ENCODE measurements at regions not wholly inside any gene's neighbourhood (a gene's known extent, or its start where the extent isn't known, plus 50 kb on each side); places are given as distances from the start of the nearest gene placed in this dataset.
"Not testable (repeated sequence)": the region's sequence is repeated elsewhere in the genome, so short reads cannot be mapped to it uniquely, and the experiment has no call there.

DNA sequence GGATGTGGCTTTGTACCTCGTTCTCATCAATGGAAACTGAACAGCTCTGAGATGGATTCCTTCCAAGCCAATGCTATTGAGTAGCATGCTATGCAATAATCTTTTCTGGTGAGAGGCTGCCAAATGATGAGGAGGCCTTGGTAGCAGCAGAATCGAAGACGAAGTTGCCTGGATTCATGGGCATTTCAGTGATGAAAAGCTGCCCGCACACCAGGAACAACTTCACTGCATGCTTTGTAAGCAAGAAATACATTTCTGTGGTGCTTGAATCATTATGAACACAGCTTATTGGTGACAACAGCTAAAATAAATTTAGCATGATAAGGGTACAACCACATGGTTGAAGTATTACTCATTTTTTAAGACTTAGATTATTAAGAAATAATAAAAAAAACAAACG lies 246.8 kb upstream of the ROBO1 start:
- FAIRE-seq = no peak

- FAIRE-seq = no peak
Measured at GRCh38 chr3:80010021-80010571, 242.3 kb upstream of the ROBO1 start.

- FAIRE-seq = no peak
Measured at GRCh38 chr3:80007522-80007921, 239.7 kb upstream of the ROBO1 start.

GRCh38 chr3:80006315-80006714 lies 238.5 kb upstream of the ROBO1 start:
- FAIRE-seq = no peak

DNA sequence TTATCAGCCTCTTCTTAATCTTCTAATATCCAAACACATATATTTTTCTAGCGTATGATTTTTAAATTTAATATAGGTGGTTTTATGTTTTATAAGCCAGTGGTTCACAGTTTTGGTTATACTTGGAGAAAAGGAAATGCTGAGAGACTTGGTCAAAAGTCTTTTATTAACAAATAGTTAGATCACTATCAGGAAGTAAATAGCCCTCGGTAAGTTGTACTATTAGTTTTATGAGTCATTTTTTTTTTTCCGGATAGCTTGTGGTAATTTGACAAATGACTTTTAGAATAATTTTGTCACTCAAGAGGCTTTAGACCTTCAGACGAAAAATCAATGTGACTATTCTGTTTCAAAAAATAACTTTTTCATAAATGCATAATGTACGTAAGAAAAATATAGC lies 232.2 kb upstream of the ROBO1 start:
- no peak for FAIRE-seq

DNA sequence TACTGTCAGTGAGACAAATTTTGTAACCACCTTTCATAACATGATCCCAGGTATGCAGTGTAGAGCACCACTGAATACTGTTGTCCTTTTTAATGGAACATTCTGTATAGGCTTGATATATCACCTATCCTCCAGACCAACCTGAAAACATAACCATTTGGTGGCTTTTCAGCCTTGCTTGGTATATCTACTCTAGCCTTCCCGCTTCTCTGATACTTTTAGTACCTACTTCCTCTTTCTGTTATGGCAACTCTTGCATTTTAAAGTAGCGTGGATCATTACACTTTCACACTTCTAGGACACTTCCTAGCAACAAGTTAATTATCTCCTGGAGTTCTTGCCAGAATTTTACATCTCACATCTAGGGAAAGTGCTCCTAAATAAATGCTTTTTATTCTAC lies 226.6 kb upstream of the ROBO1 start:
- no peak for FAIRE-seq

DNA sequence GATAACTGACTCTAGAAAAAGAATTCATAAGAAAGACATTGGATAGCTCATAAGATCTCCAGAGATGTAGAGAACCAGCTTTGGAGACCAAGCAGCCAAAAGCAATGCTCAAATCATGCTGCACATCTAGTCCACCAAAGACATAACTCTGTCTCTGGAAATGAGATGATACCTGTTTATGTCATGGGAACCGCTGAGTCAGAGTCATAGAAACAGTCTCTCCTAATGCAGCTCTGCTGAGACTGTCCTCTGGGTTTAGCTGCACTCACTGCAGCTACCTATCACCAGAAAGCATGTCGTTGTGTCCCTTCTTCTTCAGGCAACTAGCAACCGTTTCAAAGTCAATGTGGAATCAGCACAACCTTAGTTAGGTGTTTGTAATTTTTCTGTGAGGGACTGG lies 218.5 kb upstream of the ROBO1 start:
- FAIRE-seq = no peak

DNA sequence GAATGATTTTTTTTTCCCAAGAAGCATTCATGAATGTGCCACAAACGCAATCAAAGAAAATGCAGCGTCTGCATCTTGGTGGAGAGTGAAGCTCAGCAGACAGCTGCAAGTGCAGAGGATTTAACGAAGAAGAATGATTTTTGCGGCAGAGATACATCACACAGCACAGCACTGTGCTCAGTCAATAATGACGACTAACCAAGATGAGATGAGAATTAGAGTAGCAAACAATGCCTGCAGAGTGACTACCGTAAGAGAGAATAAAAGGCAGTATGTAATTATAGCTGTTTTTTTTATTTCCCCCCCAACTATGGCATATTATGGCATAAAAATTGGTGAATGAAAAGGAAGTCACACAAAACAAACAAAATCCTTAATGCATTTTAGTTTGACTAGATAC lies 218.0 kb upstream of the ROBO1 start:
- FAIRE-seq = no peak

- no peak for FAIRE-seq
Measured at GRCh38 chr3:79983118-79983517, 215.3 kb upstream of the ROBO1 start.

DNA sequence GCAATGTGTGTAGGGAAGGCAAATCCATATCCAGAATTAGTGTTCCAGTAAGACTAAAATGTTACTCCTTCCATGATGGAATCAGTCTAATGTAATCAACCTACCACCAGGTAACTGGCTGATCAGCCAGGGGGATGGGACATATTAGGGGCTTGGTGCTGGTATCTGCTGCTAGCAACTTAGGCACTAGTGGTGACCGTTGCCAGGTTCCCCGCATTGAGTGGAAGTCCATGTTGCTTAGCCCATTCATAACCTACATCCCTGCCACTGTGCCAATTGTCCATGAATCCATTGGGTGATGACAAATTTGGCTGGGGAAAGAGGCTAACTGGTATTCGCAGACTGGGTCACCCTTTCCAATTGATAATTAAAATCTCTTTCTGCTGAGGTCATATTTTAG lies 212.2 kb upstream of the ROBO1 start:
- no peak for FAIRE-seq

GRCh38 chr3:79976466-79976865 lies 208.7 kb upstream of the ROBO1 start:
- no peak for FAIRE-seq

DNA sequence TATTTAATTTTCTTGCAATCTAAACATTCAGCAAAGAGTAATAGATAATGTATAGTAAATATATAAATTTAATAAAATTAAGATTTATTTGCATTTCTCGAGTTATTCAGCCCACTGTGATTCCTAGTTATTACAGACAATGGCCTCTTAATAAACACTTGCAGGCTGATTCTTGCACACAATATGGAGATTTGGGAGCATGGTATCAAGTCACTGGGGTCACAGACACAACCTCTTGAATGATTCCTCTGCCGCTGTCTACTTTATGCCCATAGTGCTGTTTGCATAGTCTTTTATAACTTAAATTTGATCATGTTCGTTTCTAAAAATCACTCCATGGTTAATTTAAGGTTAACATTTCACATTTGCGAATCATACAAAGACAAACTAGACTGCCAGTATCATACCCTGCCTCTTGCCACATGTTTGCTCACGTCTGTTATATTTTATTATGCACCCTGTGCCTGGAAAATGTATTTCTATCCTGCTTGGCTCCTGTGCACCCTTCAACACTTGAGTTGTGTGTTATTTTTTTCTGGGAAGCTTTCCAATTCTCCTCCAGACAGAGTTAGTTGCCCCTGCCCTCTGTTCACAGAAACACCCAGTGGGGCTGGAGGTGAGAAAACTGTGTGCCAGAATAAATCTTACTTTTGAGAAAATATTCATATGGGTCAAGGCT lies 206.3 kb upstream of the ROBO1 start:
- FAIRE-seq = no peak

DNA sequence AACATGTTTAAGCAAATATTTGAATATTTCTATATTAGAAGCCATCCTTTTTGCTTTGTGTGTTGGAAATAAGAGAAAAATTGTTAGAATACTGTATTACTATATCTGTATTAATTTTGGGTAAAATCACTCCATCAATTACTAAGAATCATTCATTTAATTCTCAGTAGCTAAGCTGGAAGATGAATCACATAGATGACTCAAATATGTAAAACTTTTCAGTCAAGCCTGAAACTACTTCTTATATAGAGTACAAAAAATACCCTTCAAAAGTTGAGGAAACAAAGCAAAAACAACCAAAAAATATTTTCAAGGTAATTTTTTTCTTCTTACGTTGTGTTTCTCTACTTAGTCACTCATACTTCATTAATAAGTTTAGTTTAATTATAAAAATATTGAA lies 205.7 kb upstream of the ROBO1 start:
- no peak for FAIRE-seq

- FAIRE-seq = no peak
Measured at GRCh38 chr3:79968418-79968817, 200.6 kb upstream of the ROBO1 start.

GRCh38 chr3:79960594-79960993 lies 192.8 kb upstream of the ROBO1 start:
- no peak for FAIRE-seq

- FAIRE-seq = no peak
Measured at GRCh38 chr3:79957066-79957465, 189.3 kb upstream of the ROBO1 start.

DNA sequence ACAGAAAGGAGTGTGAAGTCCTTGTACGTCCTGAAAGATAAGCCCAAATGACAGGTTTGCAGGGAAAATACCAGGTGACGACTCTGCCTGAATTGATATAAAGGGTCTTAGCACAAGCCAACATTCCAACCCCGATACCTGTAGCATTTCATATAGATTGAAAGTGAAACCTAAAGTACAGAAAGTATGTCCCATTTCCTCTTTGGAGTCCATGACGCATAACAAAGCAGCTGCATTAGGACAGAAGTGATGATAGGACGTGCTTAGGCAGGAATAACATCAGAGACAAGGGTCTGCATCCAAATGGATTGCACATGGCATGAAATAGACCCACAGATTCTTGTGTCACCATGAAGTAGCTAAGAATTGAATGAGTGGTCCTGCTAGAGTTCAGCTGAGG lies 187.0 kb upstream of the ROBO1 start:
- no peak for FAIRE-seq

- no peak for FAIRE-seq
Measured at GRCh38 chr3:79953591-79954101, 185.8 kb upstream of the ROBO1 start.

GRCh38 chr3:79951426-79951825 lies 183.6 kb upstream of the ROBO1 start:
- FAIRE-seq = not testable (repeated sequence)

GRCh38 chr3:79947957-79948356 lies 180.2 kb upstream of the ROBO1 start:
- no peak for FAIRE-seq

DNA sequence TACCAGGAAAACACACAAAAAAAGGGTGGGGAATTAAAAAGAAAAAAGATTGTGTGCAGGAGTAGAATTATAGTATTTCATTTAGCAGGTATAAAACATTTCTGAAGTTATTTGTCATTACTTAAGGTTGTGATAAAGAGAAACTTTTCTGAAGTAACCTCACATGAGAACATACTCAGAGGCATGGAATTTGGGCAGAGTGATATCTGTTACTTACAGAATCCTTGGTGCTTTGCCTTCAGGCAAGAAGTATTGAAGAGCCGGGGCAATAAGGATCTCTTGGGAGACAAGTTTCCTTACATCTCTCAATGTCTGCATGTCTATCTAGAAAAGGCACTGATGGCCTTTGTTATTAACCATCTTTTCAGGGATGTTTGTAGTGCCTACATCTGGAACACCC lies 179.7 kb upstream of the ROBO1 start:
- no peak for FAIRE-seq

DNA sequence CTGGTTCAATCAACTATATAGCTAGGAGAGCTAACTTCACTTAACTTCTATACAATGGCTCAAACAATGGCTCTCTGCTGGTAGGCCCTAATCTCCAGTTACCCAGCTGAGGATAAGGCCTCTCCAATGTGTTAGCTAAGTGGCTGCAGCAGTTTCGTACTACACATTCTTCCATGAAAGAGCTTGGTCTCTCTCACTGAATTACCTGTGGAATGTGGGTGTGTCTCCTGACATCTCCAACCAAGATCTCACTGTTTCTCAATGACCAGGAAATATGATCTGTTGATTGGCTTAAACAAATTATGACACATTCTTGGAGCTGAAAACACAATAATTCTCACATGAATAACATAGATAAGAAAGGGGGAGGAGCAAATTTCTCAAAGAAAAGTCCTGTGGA lies 169.8 kb upstream of the ROBO1 start:
- FAIRE-seq = no peak

DNA sequence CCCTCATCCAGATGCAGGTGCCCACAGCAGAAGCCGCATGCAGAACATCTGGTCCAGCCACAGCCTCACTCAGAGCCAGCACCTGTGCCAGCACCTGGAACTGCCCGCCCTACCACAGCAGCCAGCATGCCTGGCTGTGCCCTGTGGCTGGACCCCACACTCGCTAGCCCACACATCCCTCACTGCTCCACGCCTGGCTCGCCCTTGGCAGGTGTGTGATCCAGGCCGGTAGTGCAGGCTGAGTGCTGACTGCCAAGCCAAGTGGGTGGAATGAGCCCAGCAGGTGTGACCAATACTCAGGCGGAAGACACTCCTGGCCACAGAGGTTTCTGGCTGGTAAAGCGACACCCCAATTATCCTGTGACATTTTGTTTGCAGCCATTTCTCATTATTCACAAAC lies 162.4 kb upstream of the ROBO1 start:
- no peak for FAIRE-seq

- FAIRE-seq = no peak
Measured at GRCh38 chr3:79928687-79929408, 161.1 kb upstream of the ROBO1 start.
